Right cardiac atrium (tissue), 5 donors: ENCODE measurements at regions not wholly inside any gene's neighbourhood (a gene's known extent, or its start where the extent isn't known, plus 50 kb on each side); places are given as distances from the start of the nearest gene placed in this dataset.
A peak's percentile ranks its signal among the peaks of the same experiment; 100 is the strongest.

Experiments used
- ATAC-seq, 2 donors: fragments of 200-7000 bp; cut with Tn5 transposase; one replicate each; pipeline versions ENCODE4 v1.8.0 to v1.9.1; 2020; ENCODE audit warnings: moderate library complexity in 2 of 2, mild to moderate bottlenecking in 1 of 2
- DNase-seq, 3 donors: peaks; one replicate each; pipeline ENCODE4 v3.0.0-alpha.2; 2020
- H3K27ac ChIP-seq: one replicate; pipeline ENCODE4 v1.5.1; 2013; ENCODE audit warnings: mild to moderate bottlenecking, low read length, control low read depth, moderate library complexity
- H3K27me3 ChIP-seq: one replicate; pipeline ENCODE4 v1.6.1; 2013; ENCODE audit not compliant: control insufficient read depth, insufficient read depth
- H3K4me1 ChIP-seq: one replicate; pipeline ENCODE4 v1.6.1; 2013; ENCODE audit warnings: low read length; ENCODE audit not compliant: control insufficient read depth, insufficient read depth
- H3K4me3 ChIP-seq: one replicate; pipeline ENCODE4 v1.5.1; 2013; ENCODE audit warnings: low read length, control low read depth
- H3K9me3 ChIP-seq: one replicate; pipeline ENCODE4 v1.6.1; 2013; ENCODE audit warnings: low read length; ENCODE audit not compliant: control insufficient read depth
- WGBS: extraction: QIAGEN DNeasy Blood & Tissue Kit; methylation state at CpG from one replicate; pipeline ENCODE4 v1.1.7; 2013; 5-methylcytosine and 5-hydroxymethylcytosine counted together
- intact Hi-C, 4 donors: fragments of 100-400 bp; cut with DNase I; formaldehyde crosslinking; loops; one replicate each; pipeline versions ENCODE4 v1.11.0 to v1.14.0; 2022 to 2023
- donor health status: healthy with polysubstance abuse.
- donor health status: DM: no; HTN: yes; CAD: no.
- donor health status: DM: no; HTN: no; CAD: no.
- donor health status: DM: no; HTN: yes; CAD: no; lungs with severe emphysema.
- donor health status: DM: yes; HTN: yes; CAD: no.

DNA sequence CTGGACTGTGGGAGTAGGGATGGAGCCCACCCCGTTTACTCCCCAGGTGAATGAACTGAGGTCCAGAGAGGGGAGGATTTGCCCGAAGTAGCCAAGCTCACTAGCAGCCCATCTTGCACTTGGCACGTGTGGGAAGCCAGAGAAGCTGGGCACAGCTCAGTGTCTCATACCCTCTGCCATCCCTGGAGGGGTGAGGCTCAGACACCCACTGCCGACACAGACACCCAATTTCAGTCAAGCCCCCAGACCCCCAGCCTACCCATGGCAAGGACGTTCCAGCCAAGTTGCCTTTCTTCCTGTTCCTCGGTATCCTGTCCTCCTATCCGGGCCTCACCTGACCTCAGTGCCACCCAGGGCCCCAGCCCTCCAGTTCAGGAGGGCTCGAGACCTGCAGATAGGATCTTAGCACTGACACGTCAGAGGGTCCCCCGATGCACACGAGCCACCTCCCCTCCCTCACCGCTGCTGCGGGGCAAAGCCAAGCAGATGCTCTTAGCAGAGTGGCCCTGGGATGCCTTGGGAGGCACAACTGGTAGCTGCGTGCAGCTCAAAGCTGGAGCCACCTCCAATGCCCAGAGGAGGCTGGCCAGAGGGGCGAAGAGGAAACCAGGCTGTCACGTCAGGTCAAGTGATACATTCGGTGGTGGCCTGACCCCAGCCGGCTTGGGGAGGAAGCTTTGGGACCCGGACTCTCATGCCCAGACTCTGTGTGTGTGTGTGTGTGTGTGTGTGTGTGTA is 90.4 kb upstream of the TNRC6C start:
- peak in 1 of 3 donors; percentile 33 for DNase-seq
- H3K27me3 ChIP-seq: no peaks in the 10 kb centered on the region
- no peaks in the 10 kb centered on the region for H3K9me3 ChIP-seq
- no peak overlapping the region for H3K27ac ChIP-seq
- intact Hi-C loops: no loop called here
- 90% methylated on average over 19 of the region's 19 CpGs for WGBS
- no peak overlapping the region for H3K4me3 ChIP-seq
- no peak for ATAC-seq
- H3K4me1 ChIP-seq: no peaks in the 10 kb centered on the region

DNA sequence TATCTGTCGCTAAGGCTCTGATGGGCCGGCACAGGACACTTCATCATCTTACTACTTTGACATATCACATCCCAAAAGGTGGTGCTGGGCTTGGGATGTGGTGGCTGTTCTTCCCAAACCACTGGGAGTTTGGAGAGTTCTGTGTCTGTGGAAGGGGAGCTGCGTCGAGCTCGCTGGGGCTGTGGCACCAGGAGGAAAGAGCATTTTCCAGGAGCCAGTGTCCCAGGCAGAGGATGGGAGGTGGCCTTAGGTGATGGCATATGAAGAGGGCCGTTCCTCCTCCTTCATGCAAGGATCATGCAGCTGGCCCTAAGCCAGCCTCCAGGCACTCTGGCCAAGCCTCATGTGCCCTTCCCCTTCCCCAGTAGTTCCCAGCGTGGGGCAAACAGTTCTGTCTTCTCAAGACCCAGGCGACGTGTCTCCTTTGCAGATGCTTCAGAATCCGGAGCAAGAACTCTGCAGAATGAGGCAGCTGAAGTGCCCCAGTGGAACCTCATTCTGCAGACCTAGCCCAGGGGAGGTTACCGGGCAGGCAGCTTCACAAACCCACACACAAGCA is 89.4 kb upstream of the TNRC6C start:
- WGBS: 76% methylated on average over 11 of the region's 11 CpGs
- DNase-seq: peak in 1 of 3 donors; percentile 14
- H3K9me3 ChIP-seq: no peaks in the 10 kb centered on the region
- no peaks in the 10 kb centered on the region for H3K4me1 ChIP-seq
- no peak overlapping the region for H3K4me3 ChIP-seq
- no peak overlapping the region for H3K27ac ChIP-seq
- intact Hi-C loops: no loop called here
- no peak for ATAC-seq
- no peaks in the 10 kb centered on the region for H3K27me3 ChIP-seq

DNA sequence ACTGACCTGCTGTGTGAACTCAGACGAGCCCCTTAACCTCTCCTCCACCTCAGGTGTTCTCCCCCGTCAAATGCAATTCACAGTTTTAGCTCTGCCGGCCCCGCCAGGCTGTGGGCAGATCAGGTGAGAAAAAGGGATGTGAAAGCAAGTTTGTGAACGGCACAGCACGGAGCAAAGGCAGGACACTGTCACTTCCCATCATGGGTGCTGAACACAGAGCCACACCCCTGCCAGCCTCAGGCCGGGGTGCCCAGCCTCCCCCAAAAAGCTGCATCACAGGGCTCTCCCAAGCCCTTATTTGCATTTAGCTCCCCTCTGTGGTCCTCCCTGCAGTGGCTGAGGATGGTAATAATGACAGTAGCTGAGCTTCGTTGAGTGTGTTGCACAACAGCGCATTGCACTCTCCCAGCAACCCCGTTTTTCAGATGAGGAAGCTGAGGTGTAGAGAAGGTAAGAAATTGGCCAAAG is 88.8 kb upstream of the TNRC6C start:
- peak in 1 of 3 donors; percentile 41 for DNase-seq
- intact Hi-C loops: no loop called here
- no peak for ATAC-seq
- no peaks in the 10 kb centered on the region for H3K4me1 ChIP-seq
- no peaks in the 10 kb centered on the region for H3K9me3 ChIP-seq
- H3K4me3 ChIP-seq: no peak overlapping the region
- no peak overlapping the region for H3K27ac ChIP-seq
- H3K27me3 ChIP-seq: no peaks in the 10 kb centered on the region
- 69% methylated on average over 10 of the region's 10 CpGs for WGBS

DNA sequence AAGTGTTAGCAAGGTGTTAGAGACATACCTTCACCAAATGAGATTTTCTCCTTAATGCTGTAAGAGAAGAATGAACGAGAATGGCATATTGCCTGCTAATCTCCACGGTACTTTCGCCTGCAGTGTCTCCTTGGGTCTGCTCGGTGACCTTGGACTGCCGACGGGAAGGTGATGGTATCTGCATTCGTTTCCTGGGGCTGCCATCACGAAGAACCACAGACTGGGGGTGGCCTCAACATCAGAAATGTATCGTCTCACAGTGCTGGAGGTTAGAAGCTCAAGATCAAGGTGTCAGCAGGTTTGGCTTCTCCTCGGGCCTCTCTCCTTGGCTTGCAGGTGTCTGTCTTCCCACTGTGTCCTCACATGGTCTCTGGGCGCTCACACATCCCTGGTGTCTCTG is 86.3 kb upstream of the TNRC6C start:
- H3K27ac ChIP-seq: no peak overlapping the region
- H3K4me3 ChIP-seq: no peak overlapping the region
- H3K27me3 ChIP-seq: no peaks in the 10 kb centered on the region
- H3K9me3 ChIP-seq: no peaks in the 10 kb centered on the region
- DNase-seq (peak in 1 of 3 donors; percentile 34), ATAC-seq (no peak)
- H3K4me1 ChIP-seq: no peaks in the 10 kb centered on the region
- intact Hi-C loops: no loop called here
- WGBS: 65% methylated on average over 11 of the region's 11 CpGs

DNA sequence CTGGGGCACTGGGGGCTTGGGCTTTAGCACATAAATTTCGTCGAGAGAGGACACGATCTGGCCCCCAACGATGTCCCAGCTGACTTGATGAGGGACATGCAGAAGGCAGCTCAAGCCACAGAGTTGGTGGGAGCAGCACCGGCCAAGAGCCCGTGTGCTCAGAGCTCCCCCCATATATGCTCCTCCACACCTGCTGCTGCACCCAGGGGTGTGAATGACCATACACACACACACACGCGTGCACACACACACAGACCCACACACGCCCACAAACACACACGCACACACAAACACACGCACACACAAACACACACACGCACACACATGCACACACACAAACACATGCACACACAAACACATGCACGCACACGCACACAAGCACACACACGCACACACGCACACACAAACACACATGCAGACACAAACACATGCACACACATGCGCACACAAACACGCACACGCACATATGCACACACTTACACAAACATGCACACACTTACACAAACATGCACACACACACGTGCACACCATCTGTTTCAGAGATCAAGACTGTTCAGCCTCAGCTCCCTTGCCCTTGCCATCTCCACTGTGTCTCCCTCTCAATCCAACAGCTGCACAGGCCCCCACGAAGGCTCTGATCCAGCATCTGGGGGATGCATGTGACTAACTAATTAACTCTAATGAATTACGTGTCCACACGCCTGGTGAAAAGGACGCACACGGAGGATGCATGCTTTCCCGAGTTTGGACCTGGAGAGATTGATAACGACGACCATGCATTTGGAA is 85.6 kb upstream of the TNRC6C start:
- no peak overlapping the region for H3K4me3 ChIP-seq
- no peaks in the 10 kb centered on the region for H3K4me1 ChIP-seq
- ATAC-seq (no peak), DNase-seq (peak in 2 of 3 donors; percentile 5 to 10)
- H3K27me3 ChIP-seq: no peaks in the 10 kb centered on the region
- WGBS: 85% methylated on average over 28 of the region's 28 CpGs
- no peaks in the 10 kb centered on the region for H3K9me3 ChIP-seq
- intact Hi-C loops: no loop called here
- H3K27ac ChIP-seq: no peak overlapping the region

DNA sequence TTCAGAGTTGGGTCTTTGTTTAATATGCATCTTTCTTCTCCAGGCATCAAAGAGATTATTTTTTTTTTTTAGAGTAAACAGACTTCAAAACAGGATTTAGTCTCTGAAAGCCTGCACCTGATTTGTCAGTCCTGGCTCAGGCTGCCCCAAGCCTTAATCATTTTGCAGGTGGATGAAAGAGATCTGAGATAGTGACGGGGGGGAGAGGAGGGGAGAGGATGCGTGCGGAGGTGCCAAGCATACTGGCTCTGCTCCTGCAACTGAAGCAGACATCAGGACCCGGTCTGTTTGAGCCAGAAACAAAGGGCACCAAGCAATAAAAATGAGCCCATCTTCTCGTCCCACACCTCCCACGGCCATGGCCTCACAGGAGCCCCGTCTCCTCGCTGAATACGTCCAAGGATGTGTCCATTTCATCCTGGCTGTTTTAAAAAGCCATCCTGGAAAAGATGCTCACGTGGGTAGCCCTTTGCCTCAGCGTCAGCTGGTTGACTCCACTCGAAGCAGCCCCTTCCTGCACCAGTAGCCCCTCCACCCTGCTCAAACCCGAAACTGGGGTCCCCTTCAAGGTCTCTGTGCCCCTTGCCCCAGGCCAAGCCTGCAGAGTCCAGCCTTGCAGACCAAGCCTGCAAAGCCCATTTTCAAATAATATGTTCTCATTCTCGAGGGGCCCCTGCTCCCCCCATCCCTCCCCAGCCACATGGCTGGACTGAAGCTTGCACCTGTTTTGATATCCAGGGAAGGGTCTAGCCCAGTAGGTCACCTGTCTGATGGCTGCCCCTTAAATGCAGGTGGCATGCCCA is 84.8 kb upstream of the TNRC6C start:
- ATAC-seq (no peak), DNase-seq (peak in 1 of 3 donors; percentile 19)
- 78% methylated on average over 14 of the region's 14 CpGs for WGBS

DNA sequence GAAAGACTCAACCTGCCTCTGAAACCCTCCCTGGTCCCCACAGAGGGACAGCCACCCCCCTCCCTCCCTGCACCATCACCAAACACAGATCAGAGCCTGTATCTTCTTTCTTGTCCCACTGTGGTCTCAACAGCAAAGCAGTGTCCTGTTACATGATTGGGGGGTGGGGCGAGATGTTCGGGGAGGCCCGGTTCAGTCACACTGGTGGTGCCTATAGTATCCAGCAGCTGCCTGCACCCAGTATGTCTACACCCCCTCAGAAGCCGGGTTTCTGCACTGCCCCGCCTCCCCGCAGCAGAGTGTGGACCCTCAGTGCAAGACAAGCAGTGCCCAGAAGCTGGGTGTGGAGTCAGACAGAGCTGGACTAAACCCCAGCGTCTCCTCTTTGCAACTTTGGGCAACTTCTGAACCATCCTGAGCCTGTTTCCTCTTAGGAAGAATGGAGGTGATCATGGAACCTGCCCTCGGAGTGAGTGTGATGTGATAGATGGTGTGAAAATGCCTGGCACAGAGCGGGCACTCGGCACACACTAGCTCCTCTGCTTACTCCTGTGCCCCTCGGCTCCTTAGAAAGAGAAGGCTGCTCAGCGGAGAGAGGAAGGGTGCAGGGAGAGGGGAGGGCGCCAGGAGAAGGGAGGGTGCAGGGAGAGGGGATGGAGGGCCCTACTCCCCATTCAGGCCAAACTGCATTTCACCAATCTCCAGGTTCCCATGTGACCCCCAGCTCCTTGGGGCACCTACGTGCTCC is 84.0 kb upstream of the TNRC6C start:
- peak in 1 of 3 donors; percentile 36 for DNase-seq
- Histone ChIP-seq H3K27me3 (no peaks in the 10 kb centered on the region), H3K9me3 (no peaks in the 10 kb centered on the region), H3K4me3 (no peak overlapping the region), H3K4me1 (no peaks in the 10 kb centered on the region), H3K27ac (no peak overlapping the region)
- ATAC-seq: no peak
- intact Hi-C loops: no loop called here
- 85% methylated on average over 14 of the region's 14 CpGs for WGBS

More for the DNA sequence above, 84.8 kb upstream of the TNRC6C start:
- H3K4me1 ChIP-seq: no peaks in the 10 kb centered on the region
- H3K27ac ChIP-seq: no peak overlapping the region
- intact Hi-C loops: no loop called here
- H3K9me3 ChIP-seq: no peaks in the 10 kb centered on the region
- H3K27me3 ChIP-seq: no peaks in the 10 kb centered on the region
- no peak overlapping the region for H3K4me3 ChIP-seq

DNA sequence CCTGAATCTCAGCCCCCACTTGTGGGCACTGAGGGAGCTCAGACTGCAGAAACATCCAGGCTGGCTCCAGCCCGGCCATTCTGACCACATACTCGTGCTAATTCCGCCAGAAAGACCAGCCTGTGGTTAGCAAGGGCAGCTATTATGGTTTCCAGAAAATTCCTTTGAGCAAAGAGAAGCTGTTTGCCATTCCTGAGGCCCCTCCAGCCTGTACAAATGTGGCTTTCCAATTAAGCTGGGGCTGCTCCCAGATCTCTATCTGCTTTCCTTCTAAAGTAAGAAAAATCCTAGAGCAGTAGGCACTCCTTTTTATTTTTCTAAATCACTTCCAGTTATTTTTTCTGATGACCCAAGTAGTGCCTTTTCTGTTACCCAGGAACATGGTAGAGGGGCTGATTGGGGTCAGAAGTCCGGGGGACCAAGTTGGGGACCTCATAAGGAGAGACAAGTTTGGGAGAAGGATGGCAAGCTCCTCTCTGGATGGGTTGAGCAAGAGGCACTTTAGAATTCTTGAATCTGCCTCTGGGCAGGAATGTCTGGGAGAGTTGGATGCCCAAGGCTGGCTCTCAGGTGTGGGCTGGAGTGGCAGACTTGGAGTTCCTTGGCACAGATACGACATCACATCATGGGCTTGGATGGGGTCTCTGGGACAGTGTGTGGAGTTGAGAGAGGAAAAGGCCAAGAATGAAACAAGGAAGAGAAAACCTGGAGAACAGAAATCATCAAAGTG is 83.3 kb upstream of the TNRC6C start:
- peak in 1 of 3 donors; percentile 30 for DNase-seq
- Histone ChIP-seq H3K9me3 (no peaks in the 10 kb centered on the region), H3K27me3 (no peaks in the 10 kb centered on the region), H3K27ac (no peak overlapping the region), H3K4me1 (no peaks in the 10 kb centered on the region), H3K4me3 (no peak overlapping the region)
- no peak for ATAC-seq
- 79% methylated on average over 5 of the region's 5 CpGs for WGBS
- intact Hi-C loops: no loop called here

DNA sequence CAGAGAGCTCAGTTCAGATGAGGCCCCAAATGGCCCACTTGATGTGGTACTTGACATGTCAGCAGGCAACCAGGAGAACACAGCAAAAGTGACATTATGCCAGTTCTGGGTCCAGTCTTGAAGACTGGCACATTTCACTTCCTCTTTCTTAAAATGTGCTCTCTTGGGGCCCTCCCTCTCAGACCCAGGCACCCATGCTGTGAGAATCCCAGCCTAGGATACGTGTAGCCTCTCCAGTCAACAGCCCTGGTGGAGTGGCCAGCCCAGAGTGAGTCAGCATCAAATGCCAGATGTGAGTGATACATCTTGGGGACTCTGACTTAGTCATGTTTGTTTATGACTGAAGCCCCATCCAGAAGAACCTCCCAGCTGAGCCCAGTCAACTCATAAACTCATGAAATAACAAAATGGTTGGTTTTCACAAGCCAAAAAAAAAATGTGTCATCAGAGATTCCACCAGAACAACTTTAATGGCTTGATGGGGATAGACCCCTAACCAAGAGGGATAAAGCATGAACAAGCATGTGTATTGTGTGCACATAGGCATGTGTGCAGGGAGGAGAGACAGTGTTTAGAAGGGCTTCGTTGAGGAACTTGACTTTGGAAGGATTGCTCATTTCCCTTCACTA is 82.5 kb upstream of the TNRC6C start:
- Histone ChIP-seq H3K4me1 (peaks cover 6% of the 10 kb centered on the region), H3K27me3 (no peaks in the 10 kb centered on the region), H3K27ac (no peak overlapping the region), H3K4me3 (no peak overlapping the region), H3K9me3 (no peaks in the 10 kb centered on the region)
- intact Hi-C loops: no loop called here
- WGBS: 88% methylated on average over 2 of the region's 2 CpGs
- ATAC-seq (no peak), DNase-seq (no peak)
